Choroid plexus epithelial cell (primary cell): ENCODE measurements at regions not wholly inside any gene's neighbourhood (a gene's known extent, or its start where the extent isn't known, plus 50 kb on each side); places are given as distances from the start of the nearest gene placed in this dataset.
"Not testable (repeated sequence)": the region's sequence is repeated elsewhere in the genome, so short reads cannot be mapped to it uniquely, and the experiment has no call there.

Experiments
- DNase-seq: peaks from one replicate; pipeline ENCODE4 v3.0.0-alpha.2; 2010; ENCODE audit warnings: low read depth
- H3K4me3 ChIP-seq: 2 replicates; pipeline ENCODE4 v1.5.1; 2011; ENCODE audit warnings: low read depth, mild to moderate bottlenecking, control low read depth, low read length, moderate library complexity
- TF ChIP-seq, protein P1 (sequence below): conservative IDR thresholded peaks from 2 replicates; pipeline ENCODE4 v1.5.1; 2011; ENCODE audit warnings: low read depth, mild to moderate bottlenecking, control low read depth, inconsistent platforms, low read length, moderate library complexity

DNA sequence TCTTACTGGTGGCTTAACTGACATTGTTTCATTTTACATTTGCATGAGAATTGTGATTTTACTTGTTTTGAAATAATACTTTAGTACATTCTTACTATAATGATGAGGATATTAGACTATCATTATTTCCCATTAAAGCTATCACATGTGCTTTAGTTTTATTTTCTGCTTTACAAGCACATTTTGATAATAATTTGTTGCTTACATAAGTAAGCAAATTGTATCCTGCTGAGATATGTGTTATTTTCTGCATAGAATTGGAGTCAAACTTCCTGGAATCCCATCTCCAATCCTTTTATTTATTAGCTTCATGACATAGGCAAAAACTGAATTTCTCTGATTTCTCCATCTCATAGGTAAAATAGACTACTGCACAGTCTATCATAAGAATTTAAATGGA is 847.4 kb downstream of the DIPK2A start:
- no peak for DNase-seq
- H3K4me3 ChIP-seq = no peak overlapping the region
- TF ChIP-seq, protein P1, sequence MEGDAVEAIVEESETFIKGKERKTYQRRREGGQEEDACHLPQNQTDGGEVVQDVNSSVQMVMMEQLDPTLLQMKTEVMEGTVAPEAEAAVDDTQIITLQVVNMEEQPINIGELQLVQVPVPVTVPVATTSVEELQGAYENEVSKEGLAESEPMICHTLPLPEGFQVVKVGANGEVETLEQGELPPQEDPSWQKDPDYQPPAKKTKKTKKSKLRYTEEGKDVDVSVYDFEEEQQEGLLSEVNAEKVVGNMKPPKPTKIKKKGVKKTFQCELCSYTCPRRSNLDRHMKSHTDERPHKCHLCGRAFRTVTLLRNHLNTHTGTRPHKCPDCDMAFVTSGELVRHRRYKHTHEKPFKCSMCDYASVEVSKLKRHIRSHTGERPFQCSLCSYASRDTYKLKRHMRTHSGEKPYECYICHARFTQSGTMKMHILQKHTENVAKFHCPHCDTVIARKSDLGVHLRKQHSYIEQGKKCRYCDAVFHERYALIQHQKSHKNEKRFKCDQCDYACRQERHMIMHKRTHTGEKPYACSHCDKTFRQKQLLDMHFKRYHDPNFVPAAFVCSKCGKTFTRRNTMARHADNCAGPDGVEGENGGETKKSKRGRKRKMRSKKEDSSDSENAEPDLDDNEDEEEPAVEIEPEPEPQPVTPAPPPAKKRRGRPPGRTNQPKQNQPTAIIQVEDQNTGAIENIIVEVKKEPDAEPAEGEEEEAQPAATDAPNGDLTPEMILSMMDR = no peak

- DNase-seq, H3K4me3 ChIP-seq: not testable (repeated sequence)
Measured at GRCh38 chr3:144820232-144820631, 848.6 kb downstream of the DIPK2A start.

GRCh38 chr3:144820726-144821125 is 849.1 kb downstream of the DIPK2A start:
- no peak overlapping the region for H3K4me3 ChIP-seq
- TF ChIP-seq, protein P1 = no peak
- no peak for DNase-seq

DNA sequence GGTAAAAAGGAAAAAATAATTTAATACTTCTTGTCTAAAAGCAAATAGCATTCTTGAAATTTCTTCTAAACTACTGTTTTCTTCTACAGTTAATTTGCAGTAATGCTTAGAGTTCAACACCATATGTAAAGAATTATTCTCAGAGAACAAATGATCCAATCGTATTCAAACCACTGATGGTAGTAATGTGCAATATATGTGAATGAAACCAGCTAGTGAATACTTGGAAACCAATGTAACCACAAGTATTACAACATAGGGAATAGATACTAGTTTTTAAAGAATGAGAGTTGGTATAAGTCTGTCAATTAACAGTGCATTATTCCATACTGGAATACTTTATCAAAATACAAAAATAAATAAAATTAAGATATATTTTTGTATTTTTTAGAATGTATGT is 850.0 kb downstream of the DIPK2A start:
- TF ChIP-seq, protein P1 = no peak
- DNase-seq = peak; percentile 49
- no peak overlapping the region for H3K4me3 ChIP-seq

DNA sequence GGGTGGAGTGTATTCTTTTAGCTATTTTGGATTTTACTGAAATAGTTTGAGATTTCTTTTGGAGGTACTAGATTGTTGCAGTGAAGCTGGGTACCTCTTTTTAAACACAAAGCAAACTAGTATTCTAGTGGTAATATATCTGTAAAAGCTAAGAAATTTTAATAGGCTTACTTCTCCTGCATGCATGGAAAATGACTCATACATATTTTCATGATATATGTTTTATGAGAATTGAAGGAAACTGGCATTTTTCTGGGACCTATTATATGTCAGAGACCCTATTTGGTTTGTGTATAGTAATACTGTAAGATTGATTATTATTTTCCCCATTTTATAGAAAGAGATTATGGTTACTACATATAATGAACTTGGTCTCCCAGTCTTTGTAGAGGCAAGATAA is 851.0 kb downstream of the DIPK2A start:
- no peak overlapping the region for H3K4me3 ChIP-seq
- DNase-seq = peak; percentile 19
- TF ChIP-seq, protein P1 = no peak

- no peak overlapping the region for H3K4me3 ChIP-seq
- TF ChIP-seq, protein P1 = no peak
- DNase-seq = peak; percentile 11
Measured at GRCh38 chr3:144831955-144832716, 860.5 kb downstream of the DIPK2A start.

- DNase-seq = no peak
- H3K4me3 ChIP-seq = no peak overlapping the region
- TF ChIP-seq, protein P1 = no peak
Measured at GRCh38 chr3:144839991-144840390, 868.4 kb downstream of the DIPK2A start.
